VCaP (cell line): ENCODE measurements at regions not wholly inside any gene's neighbourhood (a gene's known extent, or its start where the extent isn't known, plus 50 kb on each side); places are given as distances from the start of the nearest gene placed in this dataset.

Source experiments
- H3K27ac ChIP-seq: fragments of 450-650 bp; 2 replicates; pipeline ENCODE4 v1.5.1; 2017
- CTCF ChIP-seq: fragments of 450-650 bp; conservative IDR thresholded peaks from 2 replicates; pipeline ENCODE4 v1.5.1; 2017; ENCODE audit warnings: mild to moderate bottlenecking, moderate library complexity

GRCh38 chr4:12170308-12170707 is 741.6 kb upstream of the HS3ST1 start:
- no peak for TF ChIP-seq CTCF
- H3K27ac ChIP-seq, result no peak overlapping the region

- no peak overlapping the region for H3K27ac ChIP-seq
- TF ChIP-seq CTCF, result no peak
These were observed 736.9 kb upstream of the HS3ST1 start for GRCh38 chr4:12165616-12166015.

GRCh38 chr4:12146339-12146738 is 717.6 kb upstream of the HS3ST1 start:
- H3K27ac ChIP-seq, result no peak overlapping the region
- no peak for TF ChIP-seq CTCF

GRCh38 chr4:12145768-12146167 is 717.1 kb upstream of the HS3ST1 start:
- no peak for TF ChIP-seq CTCF
- no peak overlapping the region for H3K27ac ChIP-seq

GRCh38 chr4:12145106-12145505 is 716.4 kb upstream of the HS3ST1 start:
- TF ChIP-seq CTCF, result no peak
- H3K27ac ChIP-seq, result no peak overlapping the region

- no peak overlapping the region for H3K27ac ChIP-seq
- no peak for TF ChIP-seq CTCF
These were observed 715.4 kb upstream of the HS3ST1 start for GRCh38 chr4:12144051-12144450.

GRCh38 chr4:12140864-12141263 is 712.2 kb upstream of the HS3ST1 start:
- no peak overlapping the region for H3K27ac ChIP-seq
- no peak for TF ChIP-seq CTCF

- TF ChIP-seq CTCF, result no peak
- H3K27ac ChIP-seq, result no peak overlapping the region
These were observed 710.6 kb upstream of the HS3ST1 start for GRCh38 chr4:12139296-12139695.
